Omental fat pad (tissue), 3 donors: ENCODE measurements at regions not wholly inside any gene's neighbourhood (a gene's known extent, or its start where the extent isn't known, plus 50 kb on each side); places are given as distances from the start of the nearest gene placed in this dataset.

Experiments
- ATAC-seq: fragments of 150-250 bp; one replicate; pipeline ENCODE4 v1.9.1; 2016; ENCODE audit warnings: mild to moderate bottlenecking, moderate library complexity; ENCODE audit not compliant: low FRiP score
- DNase-seq: peaks from one replicate; pipeline ENCODE4 v3.0.0-alpha.2; 2019; ENCODE audit warnings: low spot score
- CTCF ChIP-seq, 3 donors: fragments of 450-650 bp; IDR thresholded peaks; one replicate each; pipeline ENCODE4 v1.5.1; 2016 to 2017; ENCODE audit warnings: antibody characterized with exemption in 3 of 3, mild to moderate bottlenecking in 3 of 3, moderate library complexity in 2 of 3

GRCh38 chr3:106048946-106049481, 180.2 kb upstream of the CBLB start:
- no peak for DNase-seq
- ATAC-seq = no peak
- TF ChIP-seq CTCF (IDR thresholded peaks at IDR 0.05) = no peak

GRCh38 chr3:106049821-106050220, 181.0 kb upstream of the CBLB start:
- TF ChIP-seq CTCF (IDR thresholded peaks at IDR 0.05) = no peak
- no peak for ATAC-seq
- DNase-seq = no peak

GRCh38 chr3:106056931-106057330, 188.1 kb upstream of the CBLB start:
- TF ChIP-seq CTCF (IDR thresholded peaks at IDR 0.05) = no peak
- no peak for ATAC-seq
- no peak for DNase-seq

DNA sequence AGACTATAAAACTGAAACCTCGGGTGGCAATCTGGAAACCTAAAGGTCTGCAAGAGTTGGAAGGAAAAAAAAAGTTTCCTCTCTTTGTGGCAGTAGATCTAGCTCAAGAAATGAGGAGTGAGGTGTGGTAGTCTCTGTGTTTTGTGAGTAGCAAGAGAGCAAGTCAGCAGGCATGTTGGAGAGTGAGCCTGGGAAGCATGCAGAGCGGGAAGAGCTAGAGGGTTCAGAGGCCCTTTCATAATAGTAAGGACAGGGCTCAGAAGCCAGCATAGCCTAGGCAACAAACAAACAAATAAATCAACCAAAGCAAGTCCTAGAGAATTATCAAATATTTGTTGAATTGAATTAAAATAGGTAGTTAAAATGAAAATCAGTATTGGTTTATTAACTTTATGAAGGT, 189.7 kb upstream of the CBLB start:
- no peak for TF ChIP-seq CTCF (IDR thresholded peaks at IDR 0.05)
- ATAC-seq = no peak
- DNase-seq = no peak

DNA sequence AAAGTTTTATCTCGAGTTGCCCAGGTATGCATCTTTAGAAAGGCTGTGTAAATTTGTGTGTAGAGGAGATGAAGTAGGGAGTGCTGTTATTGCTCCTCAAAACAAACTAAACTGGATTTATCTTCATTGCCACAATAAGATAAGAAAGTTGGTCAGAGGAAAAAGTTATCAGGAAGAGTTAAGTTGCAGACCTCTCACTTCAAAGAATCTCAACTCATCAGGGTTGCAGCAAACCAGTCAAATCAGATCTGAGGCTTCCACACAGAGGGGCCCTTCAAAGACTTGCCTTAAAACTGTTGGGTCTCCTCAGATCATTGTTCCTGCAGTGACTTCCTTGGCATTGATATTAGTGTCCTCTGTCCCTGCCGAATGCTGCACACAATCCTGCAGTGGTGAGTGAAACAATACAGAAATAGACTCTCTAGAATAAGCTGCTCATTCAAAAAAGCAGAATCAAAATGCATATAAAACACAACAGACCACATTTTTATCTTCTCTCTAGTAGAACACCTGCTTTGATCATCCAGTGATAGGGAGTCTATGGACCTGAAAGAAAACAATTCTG, 191.2 kb upstream of the CBLB start:
- no peak for TF ChIP-seq CTCF (IDR thresholded peaks at IDR 0.05)
- ATAC-seq (no peak), DNase-seq (no peak)

- DNase-seq = no peak
- ATAC-seq = no peak
- no peak for TF ChIP-seq CTCF (IDR thresholded peaks at IDR 0.05)
Measured at GRCh38 chr3:106063909-106064308, 195.1 kb upstream of the CBLB start.

GRCh38 chr3:106065831-106066230, 197.0 kb upstream of the CBLB start:
- ATAC-seq = no peak
- DNase-seq = no peak
- no peak for TF ChIP-seq CTCF (IDR thresholded peaks at IDR 0.05)
